ES-I3 (cell line): ENCODE measurements at regions not wholly inside any gene's neighbourhood (a gene's known extent, or its start where the extent isn't known, plus 50 kb on each side); places are given as distances from the start of the nearest gene placed in this dataset.
"Not testable (repeated sequence)": the region's sequence is repeated elsewhere in the genome, so short reads cannot be mapped to it uniquely, and the experiment has no call there.

Experiments used
- H3K36me3 ChIP-seq: 2 replicates; pipeline ENCODE4 v1.6.1; 2013; ENCODE audit warnings: mild to moderate bottlenecking, low read length, control low read depth, moderate library complexity; ENCODE audit not compliant: insufficient read depth
- H3K4me1 ChIP-seq: 2 replicates; pipeline ENCODE4 v1.6.1; 2013; ENCODE audit warnings: mild to moderate bottlenecking, control low read depth, low read length; ENCODE audit not compliant: insufficient read depth
- H3K9ac ChIP-seq: 2 replicates; pipeline ENCODE4 v1.6.1; 2013; ENCODE audit warnings: low read depth, mild to moderate bottlenecking, low read length, moderate library complexity
- H3K9me3 ChIP-seq: 2 replicates; pipeline ENCODE4 v1.6.1; 2013; ENCODE audit warnings: mild to moderate bottlenecking, low read length, moderate library complexity; ENCODE audit not compliant: control insufficient read depth, insufficient read depth

DNA sequence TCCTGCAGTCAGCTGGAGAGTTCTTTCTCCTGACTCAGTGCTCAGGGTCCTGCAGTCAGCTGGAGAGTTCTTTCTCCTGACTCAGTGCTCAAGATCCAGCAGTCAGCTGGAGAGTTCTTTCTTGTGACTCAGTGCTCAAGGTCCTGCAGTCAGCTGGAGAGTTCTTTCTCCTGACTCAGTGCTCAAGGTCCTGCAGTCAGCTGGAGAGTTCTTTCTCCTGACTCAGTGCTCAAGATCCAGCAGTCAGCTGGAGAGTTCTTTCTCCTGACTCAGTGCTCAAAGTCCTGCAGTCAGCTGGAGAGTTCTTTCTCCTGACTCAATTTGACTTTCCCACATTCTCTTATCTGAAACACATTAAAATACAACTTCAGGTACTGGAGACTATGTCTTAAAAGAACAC is 1265.9 kb downstream of the CDH8 start:
- H3K9me3 ChIP-seq, H3K9ac ChIP-seq, H3K4me1 ChIP-seq, H3K36me3 ChIP-seq: not testable (repeated sequence)

- no peaks in the 10 kb centered on the region for H3K4me1 ChIP-seq
- H3K9me3 ChIP-seq = no peaks in the 10 kb centered on the region
- H3K9ac ChIP-seq = no peak overlapping the region
- no peaks in the 10 kb centered on the region for H3K36me3 ChIP-seq
Measured at GRCh38 chr16:60763869-60764268, 1272.4 kb downstream of the CDH8 start.

GRCh38 chr16:60755907-60756306 is 1280.3 kb downstream of the CDH8 start:
- Histone ChIP-seq H3K9me3 (no peaks in the 10 kb centered on the region), H3K4me1 (no peaks in the 10 kb centered on the region), H3K36me3 (no peaks in the 10 kb centered on the region), H3K9ac (no peak overlapping the region)

GRCh38 chr16:60748366-60748765 is 1287.9 kb downstream of the CDH8 start:
- H3K9me3 ChIP-seq = no peaks in the 10 kb centered on the region
- no peak overlapping the region for H3K9ac ChIP-seq
- no peaks in the 10 kb centered on the region for H3K36me3 ChIP-seq
- no peaks in the 10 kb centered on the region for H3K4me1 ChIP-seq

DNA sequence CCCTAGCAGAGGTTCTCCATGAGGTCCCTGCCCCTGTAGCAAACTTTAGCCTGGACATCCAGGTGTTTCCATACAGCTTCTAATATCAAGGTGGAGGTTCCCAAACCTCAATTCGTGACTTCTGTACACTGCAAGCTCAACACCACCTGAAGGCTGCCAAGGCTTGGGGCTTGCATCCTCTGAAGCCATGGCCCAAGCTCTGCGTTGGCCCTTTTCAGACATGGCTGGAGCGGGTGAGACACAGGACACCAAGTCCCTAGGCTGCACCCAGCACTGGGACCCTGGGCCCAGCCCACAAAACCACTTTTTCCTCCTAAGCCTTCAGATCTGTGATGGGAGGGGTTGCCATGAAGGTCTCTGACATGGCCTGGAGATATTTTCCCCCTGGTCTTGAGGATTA is 1292.0 kb downstream of the CDH8 start:
- peaks cover 4% of the 10 kb centered on the region; the same call in 1 of the 2 replicates for H3K4me1 ChIP-seq
- no peaks in the 10 kb centered on the region for H3K36me3 ChIP-seq
- H3K9ac ChIP-seq = no peak overlapping the region
- no peaks in the 10 kb centered on the region for H3K9me3 ChIP-seq

- no peaks in the 10 kb centered on the region for H3K9me3 ChIP-seq
- H3K4me1 ChIP-seq = peaks cover 4% of the 10 kb centered on the region; the same call in 1 of the 2 replicates
- H3K9ac ChIP-seq = no peak overlapping the region
- H3K36me3 ChIP-seq = no peaks in the 10 kb centered on the region
Measured at GRCh38 chr16:60741810-60742209, 1294.4 kb downstream of the CDH8 start.

GRCh38 chr16:60739737-60740683 is 1296.2 kb downstream of the CDH8 start:
- H3K4me1 ChIP-seq = peaks cover 4% of the 10 kb centered on the region; the same call in 1 of the 2 replicates
- H3K9ac ChIP-seq = no peak overlapping the region

DNA sequence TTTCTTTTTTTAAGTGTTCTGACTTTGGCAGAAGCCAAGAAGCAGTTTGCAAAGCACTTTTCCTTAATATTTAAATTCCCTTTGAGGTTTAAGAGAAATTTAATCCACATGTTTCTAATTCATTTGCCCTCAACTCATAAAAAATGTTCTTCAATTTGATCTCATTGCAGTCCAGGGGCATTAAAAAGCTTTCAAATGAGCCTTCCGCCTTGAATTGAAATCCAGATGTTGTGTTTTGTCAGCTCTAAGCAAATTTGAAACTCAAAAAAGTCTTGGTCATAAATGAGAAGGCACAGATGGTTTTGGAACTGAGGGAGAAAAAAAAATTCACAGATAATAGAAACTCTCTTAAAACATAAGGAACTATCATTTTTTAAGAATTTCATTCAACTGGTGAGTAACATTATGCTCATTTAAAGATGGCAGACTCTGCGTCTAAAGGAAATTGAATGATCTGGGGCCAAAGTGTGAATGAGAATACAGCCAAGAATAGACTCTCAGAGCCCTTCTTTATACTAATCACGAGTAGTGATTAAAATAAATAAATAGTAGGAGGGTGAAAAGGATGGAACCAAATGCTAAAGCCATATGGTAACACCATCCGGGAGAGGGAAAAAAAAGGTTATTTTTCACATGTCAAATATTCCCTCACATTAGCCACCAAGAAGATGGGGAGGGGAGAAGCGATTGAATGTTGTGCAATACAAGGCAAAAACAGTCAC is 1304.7 kb downstream of the CDH8 start:
- Histone ChIP-seq H3K9me3 (no peaks in the 10 kb centered on the region), H3K36me3 (no peaks in the 10 kb centered on the region), H3K9ac (no peak overlapping the region), H3K4me1 (no peaks in the 10 kb centered on the region)

More at GRCh38 chr16:60739737-60740683, 1296.2 kb downstream of the CDH8 start:
- Histone ChIP-seq H3K36me3 (no peaks in the 10 kb centered on the region), H3K9me3 (no peaks in the 10 kb centered on the region)

DNA sequence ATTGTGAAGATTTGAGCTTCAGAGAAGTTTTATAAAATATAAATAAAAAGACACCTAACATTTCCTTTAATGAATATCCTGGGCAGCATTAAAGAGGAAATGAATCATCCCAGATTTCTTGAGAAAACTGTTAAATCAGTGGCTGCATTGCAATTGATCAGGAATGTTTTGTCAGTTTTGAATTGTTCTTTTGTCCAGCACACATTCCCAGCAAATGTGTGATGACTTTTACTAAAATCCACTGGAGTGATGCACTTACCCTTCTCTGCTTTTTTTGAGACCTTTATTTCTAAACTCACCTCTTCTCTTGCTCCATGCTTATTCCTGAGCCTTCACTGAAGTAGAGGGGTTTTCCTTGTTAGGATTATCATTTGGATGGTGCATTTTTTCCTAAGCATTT is 1307.2 kb downstream of the CDH8 start:
- H3K4me1 ChIP-seq = no peaks in the 10 kb centered on the region
- H3K9ac ChIP-seq = no peak overlapping the region
- H3K36me3 ChIP-seq = no peaks in the 10 kb centered on the region
- H3K9me3 ChIP-seq = no peaks in the 10 kb centered on the region

DNA sequence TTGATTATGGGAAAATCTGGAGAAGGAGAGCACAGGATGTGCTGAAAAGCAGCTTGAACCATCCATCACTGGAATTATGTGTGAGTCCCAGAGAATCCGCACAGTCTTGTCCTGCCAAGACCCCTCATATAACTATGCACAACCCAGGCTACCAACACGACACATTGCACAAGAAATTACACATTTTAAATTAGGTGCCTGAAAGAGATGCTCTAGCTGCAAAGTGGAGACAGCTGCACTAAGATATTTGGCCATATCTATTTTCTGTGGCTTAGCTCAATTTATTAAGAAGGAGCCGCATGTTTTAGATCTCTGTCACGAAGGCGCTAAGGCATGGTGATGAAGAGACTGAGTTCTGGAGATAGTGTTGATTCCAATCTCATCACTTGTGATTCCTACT is 1308.4 kb downstream of the CDH8 start:
- Histone ChIP-seq H3K9ac (no peak overlapping the region), H3K36me3 (no peaks in the 10 kb centered on the region), H3K9me3 (no peaks in the 10 kb centered on the region), H3K4me1 (no peaks in the 10 kb centered on the region)

- peaks cover 5% of the 10 kb centered on the region for H3K9me3 ChIP-seq
- no peaks in the 10 kb centered on the region for H3K36me3 ChIP-seq
- no peak overlapping the region for H3K9ac ChIP-seq
- H3K4me1 ChIP-seq = no peaks in the 10 kb centered on the region
Measured at GRCh38 chr16:60720060-60720459, 1316.2 kb downstream of the CDH8 start.

- Histone ChIP-seq H3K9me3 (peaks cover 5% of the 10 kb centered on the region), H3K36me3 (no peaks in the 10 kb centered on the region)
Measured at GRCh38 chr16:60717808-60718207, 1318.4 kb downstream of the CDH8 start.

DNA sequence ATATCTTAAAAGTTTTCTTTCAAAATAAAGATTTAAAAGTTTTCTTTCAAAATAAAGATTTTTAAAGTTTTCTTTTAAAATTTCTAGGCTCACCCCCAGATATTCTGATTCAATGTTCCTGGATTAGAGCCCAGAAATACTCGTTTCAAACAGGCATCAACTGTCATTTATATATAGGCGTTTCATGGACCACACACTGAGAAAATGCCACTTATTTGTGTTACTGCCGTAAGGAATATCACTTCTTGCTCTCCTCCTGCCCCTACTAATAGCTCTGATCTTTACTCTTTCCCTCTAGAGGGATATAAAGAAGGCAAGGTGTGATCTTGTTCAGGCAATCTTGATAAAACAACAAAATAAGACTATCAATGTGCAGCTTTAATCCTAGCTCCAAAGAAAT is 1324.1 kb downstream of the CDH8 start:
- Histone ChIP-seq H3K9ac (no peak overlapping the region), H3K36me3 (no peaks in the 10 kb centered on the region), H3K9me3 (no peaks in the 10 kb centered on the region), H3K4me1 (no peaks in the 10 kb centered on the region)

More at GRCh38 chr16:60717808-60718207, 1318.4 kb downstream of the CDH8 start:
- no peaks in the 10 kb centered on the region for H3K4me1 ChIP-seq
- no peak overlapping the region for H3K9ac ChIP-seq

GRCh38 chr16:60704726-60705125 is 1331.5 kb downstream of the CDH8 start:
- no peaks in the 10 kb centered on the region for H3K9me3 ChIP-seq
- H3K36me3 ChIP-seq = no peaks in the 10 kb centered on the region

DNA sequence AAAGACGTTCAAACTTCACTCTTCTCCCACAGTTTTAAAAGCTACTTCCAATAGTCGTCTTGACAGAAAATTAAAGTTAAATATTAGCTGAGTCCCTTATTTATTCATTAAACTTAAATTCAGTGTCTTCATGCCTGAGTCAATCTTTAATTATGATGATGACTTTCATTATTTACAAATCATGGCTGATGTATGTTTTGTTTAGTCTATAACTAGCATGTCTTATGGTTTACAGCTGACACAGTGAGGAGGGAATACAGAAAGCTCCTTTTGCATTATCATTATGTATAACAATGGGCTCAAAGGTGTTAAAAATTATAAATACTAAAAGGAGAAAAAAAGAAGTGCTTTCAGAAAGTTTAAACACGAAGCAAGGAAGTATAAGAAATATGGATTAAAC is 1333.1 kb downstream of the CDH8 start:
- no peaks in the 10 kb centered on the region for H3K9me3 ChIP-seq
- no peaks in the 10 kb centered on the region for H3K4me1 ChIP-seq
- H3K9ac ChIP-seq = no peak overlapping the region
- no peaks in the 10 kb centered on the region for H3K36me3 ChIP-seq

More at GRCh38 chr16:60704726-60705125, 1331.5 kb downstream of the CDH8 start:
- no peaks in the 10 kb centered on the region for H3K4me1 ChIP-seq
- H3K9ac ChIP-seq = no peak overlapping the region
